ENCODE measurements at regions not wholly inside any gene's neighbourhood (a gene's known extent, or its start where the extent isn't known, plus 50 kb on each side); places are given as distances from the start of the nearest gene placed in this dataset.
"Not testable (repeated sequence)": the region's sequence is repeated elsewhere in the genome, so short reads cannot be mapped to it uniquely, and the experiment has no call there.

DNA sequence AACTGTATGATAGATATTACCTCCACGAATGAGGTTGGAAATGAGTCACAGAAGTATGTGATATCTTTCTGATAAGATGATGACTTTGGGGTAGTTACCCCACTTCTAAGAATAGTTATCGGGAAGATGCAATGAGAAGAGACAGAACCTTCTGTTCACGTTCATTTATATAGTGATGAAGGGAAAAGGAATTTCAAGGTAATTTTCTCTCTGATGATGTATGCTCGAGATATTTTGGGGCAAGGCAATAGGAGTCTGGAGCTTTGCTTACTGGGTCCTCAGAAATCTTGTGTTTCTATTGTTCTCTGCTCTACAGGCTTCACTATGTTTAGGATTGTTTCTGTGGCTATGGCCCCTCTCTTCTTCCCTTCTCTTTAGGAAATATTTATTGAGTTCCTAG, 1389.6 kb downstream of the CDH8 start:
- no peak overlapping the region for H3K4me3 ChIP-seq (ENCODE audit: low read length)
- no peak for DNase-seq (ENCODE audit: low read depth)
- TF ChIP-seq, protein P1, sequence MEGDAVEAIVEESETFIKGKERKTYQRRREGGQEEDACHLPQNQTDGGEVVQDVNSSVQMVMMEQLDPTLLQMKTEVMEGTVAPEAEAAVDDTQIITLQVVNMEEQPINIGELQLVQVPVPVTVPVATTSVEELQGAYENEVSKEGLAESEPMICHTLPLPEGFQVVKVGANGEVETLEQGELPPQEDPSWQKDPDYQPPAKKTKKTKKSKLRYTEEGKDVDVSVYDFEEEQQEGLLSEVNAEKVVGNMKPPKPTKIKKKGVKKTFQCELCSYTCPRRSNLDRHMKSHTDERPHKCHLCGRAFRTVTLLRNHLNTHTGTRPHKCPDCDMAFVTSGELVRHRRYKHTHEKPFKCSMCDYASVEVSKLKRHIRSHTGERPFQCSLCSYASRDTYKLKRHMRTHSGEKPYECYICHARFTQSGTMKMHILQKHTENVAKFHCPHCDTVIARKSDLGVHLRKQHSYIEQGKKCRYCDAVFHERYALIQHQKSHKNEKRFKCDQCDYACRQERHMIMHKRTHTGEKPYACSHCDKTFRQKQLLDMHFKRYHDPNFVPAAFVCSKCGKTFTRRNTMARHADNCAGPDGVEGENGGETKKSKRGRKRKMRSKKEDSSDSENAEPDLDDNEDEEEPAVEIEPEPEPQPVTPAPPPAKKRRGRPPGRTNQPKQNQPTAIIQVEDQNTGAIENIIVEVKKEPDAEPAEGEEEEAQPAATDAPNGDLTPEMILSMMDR (conservative IDR thresholded peaks at IDR 0.05; ENCODE audit: low read depth, low read length), result no peak

GRCh38 chr16:60645541-60645940, 1390.7 kb downstream of the CDH8 start:
- TF ChIP-seq, protein P1 (conservative IDR thresholded peaks at IDR 0.05; ENCODE audit: low read depth, low read length), result no peak
- H3K4me3 ChIP-seq (ENCODE audit: low read length), result no peak overlapping the region
- DNase-seq (ENCODE audit: low read depth), result no peak

DNA sequence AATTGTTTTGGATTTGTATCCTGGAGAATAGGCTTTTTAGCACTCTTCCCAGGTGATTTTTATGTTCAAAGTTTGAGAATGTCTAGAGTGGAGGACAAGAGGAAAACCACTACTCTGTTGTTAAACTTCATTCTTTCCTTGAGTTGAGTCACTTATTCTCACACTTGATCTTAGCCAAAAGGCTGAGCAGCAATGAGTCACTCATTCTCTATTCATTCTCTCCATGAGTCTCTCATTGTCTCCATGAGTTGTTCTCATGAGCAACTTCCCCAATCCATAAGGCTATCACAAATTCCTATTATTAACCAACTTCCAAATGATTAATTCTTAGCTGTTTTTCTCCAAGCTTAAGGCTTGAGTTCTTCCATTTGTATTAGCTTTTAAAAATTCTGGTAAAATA, 1393.3 kb downstream of the CDH8 start:
- no peak for DNase-seq (ENCODE audit: low read depth)
- TF ChIP-seq, protein P1 (conservative IDR thresholded peaks at IDR 0.05; ENCODE audit: low read depth, low read length), result no peak
- H3K4me3 ChIP-seq (ENCODE audit: low read length), result no peak overlapping the region

GRCh38 chr16:60641067-60641665, 1395.1 kb downstream of the CDH8 start:
- DNase-seq (ENCODE audit: low read depth), result no peak
- H3K4me3 ChIP-seq (ENCODE audit: low read length), result no peak overlapping the region
- TF ChIP-seq, protein P1 (conservative IDR thresholded peaks at IDR 0.05; ENCODE audit: low read depth, low read length), result no peak

- DNase-seq (ENCODE audit: low read depth), result peak; percentile 83
- H3K4me3 ChIP-seq (ENCODE audit: low read length), result no peak overlapping the region
- TF ChIP-seq, protein P1 (conservative IDR thresholded peaks at IDR 0.05; ENCODE audit: low read depth, low read length), result no peak
These were observed 1396.2 kb downstream of the CDH8 start for GRCh38 chr16:60640038-60640437.

DNA sequence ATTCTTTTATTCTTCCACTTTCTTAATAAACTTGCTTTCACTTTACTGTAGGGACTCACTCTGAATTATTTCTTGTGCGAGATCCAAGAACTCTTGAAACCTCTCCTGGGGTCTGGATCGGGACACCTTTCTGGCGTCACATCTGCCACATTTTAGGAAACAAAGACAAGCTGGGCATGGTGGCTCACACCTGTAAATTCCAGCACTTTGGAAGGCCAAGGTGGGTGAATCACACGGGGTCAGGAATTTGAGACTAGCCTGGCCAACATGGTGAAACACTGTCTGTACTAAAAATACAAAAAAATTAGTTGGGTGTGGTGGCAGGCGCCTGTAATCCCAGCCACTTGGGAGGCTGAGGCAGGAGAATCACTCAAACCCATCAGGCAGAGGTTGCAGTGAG, 1399.6 kb downstream of the CDH8 start:
- H3K4me3 ChIP-seq (ENCODE audit: low read length); DNase-seq (ENCODE audit: low read depth): not testable (repeated sequence)

- TF ChIP-seq, protein P1 (conservative IDR thresholded peaks at IDR 0.05; ENCODE audit: low read depth, low read length), result no peak
- DNase-seq (ENCODE audit: low read depth), result no peak
- no peak overlapping the region for H3K4me3 ChIP-seq (ENCODE audit: low read length)
These were observed 1400.1 kb downstream of the CDH8 start for GRCh38 chr16:60636117-60636516.
